RWPE2 (cell line): ENCODE measurements at regions not wholly inside any gene's neighbourhood (a gene's known extent, or its start where the extent isn't known, plus 50 kb on each side); places are given as distances from the start of the nearest gene placed in this dataset.

Experiments
- ATAC-seq: fragments of 200-7000 bp; cut with Tn5 transposase; 3 replicates; pipeline ENCODE4 v1.9.1; 2021; ENCODE audit warnings: low read depth
- DNase-seq: peaks from one replicate; pipeline ENCODE4 v3.0.0-alpha.2; 2020; ENCODE audit warnings: low spot score
- H3K27ac ChIP-seq: fragments of 450-650 bp; 2 replicates; pipeline ENCODE4 v1.5.1; 2017; ENCODE audit warnings: mild to moderate bottlenecking; ENCODE audit not compliant: poor library complexity, severe bottlenecking
- H3K27me3 ChIP-seq: fragments of 250-450 bp; sonication (Bioruptor Pico); 2 replicates; pipeline ENCODE4 v1.5.1; 2021; ENCODE audit warnings: mild to moderate bottlenecking, moderate library complexity; ENCODE audit not compliant: insufficient read depth, poor library complexity, severe bottlenecking
- H3K36me3 ChIP-seq: fragments of 250-450 bp; sonication (Bioruptor Pico); 2 replicates; pipeline ENCODE4 v1.5.1; 2020; ENCODE audit warnings: low read depth, mild to moderate bottlenecking, moderate library complexity
- H3K4me1 ChIP-seq: fragments of 250-450 bp; sonication (Bioruptor Pico); 2 replicates; pipeline ENCODE4 v1.5.1; 2021; ENCODE audit warnings: mild to moderate bottlenecking, moderate library complexity; ENCODE audit not compliant: insufficient read depth, poor library complexity, severe bottlenecking
- H3K4me3 ChIP-seq: fragments of 250-450 bp; sonication (Bioruptor Pico); 2 replicates; pipeline ENCODE4 v1.5.1; 2021; ENCODE audit warnings: mild to moderate bottlenecking, moderate library complexity; ENCODE audit not compliant: severe bottlenecking
- H3K9me3 ChIP-seq: fragments of 250-450 bp; sonication (Bioruptor Pico); 2 replicates; pipeline ENCODE4 v1.5.1; 2021; ENCODE audit warnings: mild to moderate bottlenecking, moderate library complexity; ENCODE audit not compliant: severe bottlenecking
- CTCF ChIP-seq: fragments of 450-650 bp; IDR thresholded peaks from one replicate; pipeline ENCODE4 v1.5.1; 2017; ENCODE audit warnings: mild to moderate bottlenecking, moderate library complexity; ENCODE audit not compliant: poor library complexity, severe bottlenecking

GRCh38 chr16:79437764-79438751 lies 162.5 kb downstream of the MAF start:
- DNase-seq = no peak

DNA sequence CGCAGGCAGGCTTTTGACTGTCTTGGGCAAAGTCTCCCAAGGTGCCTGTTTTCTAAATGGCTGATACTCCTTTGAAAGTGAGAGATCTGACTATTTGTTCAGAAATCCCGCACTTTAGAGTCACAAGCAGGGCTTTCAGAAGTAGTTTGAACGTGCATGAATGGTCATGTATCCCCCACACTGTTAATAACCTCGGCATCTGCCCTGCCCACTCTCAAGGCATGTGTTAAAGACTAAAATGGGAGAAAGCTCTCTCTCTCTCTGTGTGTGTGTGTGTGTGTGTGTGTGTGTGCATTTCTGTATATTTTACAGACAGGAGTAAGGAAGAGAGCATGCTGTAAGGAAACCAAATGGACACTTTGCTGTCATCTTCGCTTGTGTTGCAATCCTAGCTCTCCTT lies 163.7 kb downstream of the MAF start:
- TF ChIP-seq CTCF = no peak
- H3K9me3 ChIP-seq = no peaks in the 10 kb centered on the region
- peaks cover 4% of the 10 kb centered on the region for H3K27me3 ChIP-seq
- H3K36me3 ChIP-seq = no peaks in the 10 kb centered on the region
- no peak for DNase-seq
- H3K27ac ChIP-seq = no peak overlapping the region
- ATAC-seq = no peak
- H3K4me3 ChIP-seq = no peak overlapping the region
- H3K4me1 ChIP-seq = no peaks in the 10 kb centered on the region

More at GRCh38 chr16:79437764-79438751, 162.5 kb downstream of the MAF start:
- peak; percentile 21; the same call in 1 of the 3 replicates for ATAC-seq
- no peaks in the 10 kb centered on the region for H3K9me3 ChIP-seq
- TF ChIP-seq CTCF = no peak
- no peaks in the 10 kb centered on the region for H3K4me1 ChIP-seq
- H3K27me3 ChIP-seq = peaks cover 4% of the 10 kb centered on the region
- H3K27ac ChIP-seq = no peak overlapping the region
- H3K4me3 ChIP-seq = no peak overlapping the region
- H3K36me3 ChIP-seq = no peaks in the 10 kb centered on the region

GRCh38 chr16:79434771-79435170 lies 165.8 kb downstream of the MAF start:
- ATAC-seq (no peak), DNase-seq (no peak)
- Histone ChIP-seq H3K4me3 (no peak overlapping the region), H3K27me3 (peaks cover 12% of the 10 kb centered on the region), H3K9me3 (no peaks in the 10 kb centered on the region), H3K4me1 (no peaks in the 10 kb centered on the region), H3K27ac (no peak overlapping the region), H3K36me3 (no peaks in the 10 kb centered on the region)
- no peak for TF ChIP-seq CTCF

GRCh38 chr16:79434092-79434491 lies 166.4 kb downstream of the MAF start:
- TF ChIP-seq CTCF = no peak
- no peak overlapping the region for H3K4me3 ChIP-seq

GRCh38 chr16:79431923-79432322 lies 168.6 kb downstream of the MAF start:
- Histone ChIP-seq H3K4me3 (no peak overlapping the region), H3K4me1 (no peaks in the 10 kb centered on the region), H3K9me3 (no peaks in the 10 kb centered on the region), H3K27ac (no peak overlapping the region), H3K36me3 (no peaks in the 10 kb centered on the region), H3K27me3 (peaks cover 12% of the 10 kb centered on the region)
- TF ChIP-seq CTCF = no peak
- DNase-seq = no peak
- ATAC-seq = no peak

More at GRCh38 chr16:79434092-79434491, 166.4 kb downstream of the MAF start:
- Histone ChIP-seq H3K4me1 (no peaks in the 10 kb centered on the region), H3K36me3 (no peaks in the 10 kb centered on the region), H3K27ac (no peak overlapping the region), H3K27me3 (peaks cover 12% of the 10 kb centered on the region), H3K9me3 (no peaks in the 10 kb centered on the region)
- DNase-seq (no peak), ATAC-seq (no peak)
